GM21825 (cell line): ENCODE measurements at regions not wholly inside any gene's neighbourhood (a gene's known extent, or its start where the extent isn't known, plus 50 kb on each side); places are given as distances from the start of the nearest gene placed in this dataset.

Source experiments
- ATAC-seq: cut with Tn5 transposase; IDR thresholded peaks from one replicate; pipeline ENCODE4 v1.9.1; 2021; ENCODE audit warnings: mild to moderate bottlenecking, moderate library complexity; ENCODE audit not compliant: unreplicated experiment

DNA sequence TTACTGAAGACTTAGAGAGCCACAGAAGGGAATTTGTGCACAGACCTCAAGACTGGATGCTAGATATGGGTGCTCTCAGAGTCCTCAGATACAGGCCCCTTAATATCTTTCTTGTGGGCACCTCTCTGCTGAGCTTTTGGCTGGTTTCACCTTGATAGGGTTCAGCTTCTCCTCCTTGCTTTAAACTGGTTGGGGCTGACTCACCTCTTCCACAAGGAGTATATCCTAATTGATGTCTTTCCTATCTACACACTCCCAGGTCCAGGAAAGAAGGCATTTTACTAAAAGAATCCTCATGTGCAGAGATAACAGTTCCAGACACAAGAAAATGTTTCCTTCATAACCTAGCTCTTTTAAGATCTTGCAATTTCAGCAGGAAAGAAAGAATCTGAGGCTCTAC lies 284.4 kb downstream of the NDFIP2 start:
- no peak for ATAC-seq

DNA sequence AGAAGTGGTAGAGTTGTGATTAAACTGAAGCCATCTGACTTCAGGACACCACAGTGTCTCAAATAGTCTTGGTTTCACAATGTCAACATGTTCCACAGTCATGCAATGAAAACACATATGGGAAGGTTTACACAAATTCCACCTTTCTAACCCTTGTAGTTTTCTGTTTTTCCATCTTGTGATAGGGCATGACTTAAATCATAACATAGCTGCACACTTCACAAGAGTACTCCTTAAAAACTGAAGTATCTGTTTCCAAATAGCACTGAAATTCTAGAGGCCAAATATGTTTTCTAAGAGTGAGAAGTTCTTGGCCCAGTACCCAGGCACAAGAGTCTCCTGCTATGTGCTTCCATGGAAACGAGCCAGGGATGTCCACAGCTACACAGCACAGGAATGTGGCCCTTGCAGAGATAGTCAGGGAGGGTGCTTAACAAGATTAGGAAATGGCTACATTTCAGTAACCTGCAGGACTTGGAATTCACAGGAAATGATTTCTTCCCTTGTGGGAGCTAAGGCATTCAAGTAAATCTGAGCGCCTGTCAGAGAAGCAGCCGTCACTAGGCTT lies 269.1 kb downstream of the NDFIP2 start:
- no peak for ATAC-seq

DNA sequence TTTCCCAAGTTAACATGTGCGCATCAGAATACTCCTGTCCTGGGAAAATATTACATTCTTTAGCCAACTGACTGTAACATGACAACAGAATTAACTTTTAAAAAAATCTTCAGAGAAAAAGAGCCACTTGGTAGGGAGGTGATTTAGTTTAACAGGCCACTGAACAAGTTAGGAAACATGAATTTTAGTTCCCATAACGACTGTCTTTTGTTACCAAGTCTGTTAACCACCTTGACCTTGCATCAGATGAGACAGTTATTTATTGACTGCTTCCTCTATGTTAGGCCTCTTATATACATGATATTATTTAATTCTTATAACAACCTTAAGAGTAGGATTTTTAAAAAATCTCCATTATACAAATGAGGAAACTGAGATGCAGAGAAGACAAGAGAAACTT lies 268.6 kb downstream of the NDFIP2 start:
- no peak for ATAC-seq

DNA sequence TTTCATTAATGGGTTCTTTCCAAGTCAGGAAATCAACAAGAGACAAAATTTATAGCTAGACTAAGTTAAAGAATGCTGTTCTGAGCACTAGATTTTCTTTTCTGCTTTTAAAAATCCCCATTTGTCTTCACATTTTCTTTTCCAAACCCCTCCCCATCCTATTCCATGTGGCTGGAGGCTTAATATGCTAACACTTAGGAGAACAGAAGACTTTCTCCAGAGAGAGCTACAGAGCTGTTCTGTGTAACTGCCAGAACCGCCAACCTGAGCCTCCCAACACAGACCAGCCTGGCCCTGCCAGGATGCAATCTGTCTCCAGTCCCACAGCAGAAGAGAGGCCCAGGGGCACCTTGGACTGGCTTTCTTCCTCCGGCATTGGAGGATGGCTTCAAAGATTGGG lies 264.1 kb downstream of the NDFIP2 start:
- no peak for ATAC-seq

DNA sequence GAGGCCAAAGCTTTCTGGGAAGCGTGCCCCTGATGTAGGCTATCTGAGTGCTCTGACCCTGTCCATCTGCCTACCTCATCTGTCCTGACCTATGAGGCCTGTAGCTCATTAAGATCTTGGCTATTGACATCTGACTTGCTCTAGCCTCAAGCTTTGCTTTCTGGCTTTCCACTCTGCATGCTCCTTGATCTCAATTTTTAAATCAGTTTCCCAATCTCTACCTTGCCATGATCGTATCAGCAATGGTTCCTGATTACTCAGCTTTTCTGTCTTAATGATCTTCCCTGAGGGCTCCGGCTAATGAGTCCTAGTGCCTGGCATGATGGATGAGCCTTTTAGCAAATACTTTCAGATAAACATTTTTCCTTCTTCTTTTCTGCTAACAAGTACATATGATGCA lies 262.0 kb downstream of the NDFIP2 start:
- ATAC-seq = no peak

DNA sequence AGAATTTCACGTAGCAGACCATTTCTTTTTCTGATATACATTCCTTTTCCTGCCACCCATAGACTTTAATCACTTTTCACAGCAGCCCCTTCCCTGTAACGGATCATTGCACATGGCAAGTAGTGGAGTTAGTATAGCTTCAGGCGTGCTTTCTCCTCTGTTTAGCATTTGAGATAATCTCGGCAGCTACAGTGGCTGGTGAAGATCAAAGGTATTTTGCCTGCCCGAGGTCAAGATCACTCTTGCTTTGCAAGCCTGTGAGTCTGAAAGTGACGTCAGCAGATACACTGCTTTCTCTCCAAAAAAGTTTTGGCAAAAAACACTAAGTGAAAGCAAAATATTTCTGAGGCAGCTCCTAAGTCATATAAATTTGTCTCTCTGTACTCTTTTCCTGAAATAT lies 260.0 kb downstream of the NDFIP2 start:
- no peak for ATAC-seq

DNA sequence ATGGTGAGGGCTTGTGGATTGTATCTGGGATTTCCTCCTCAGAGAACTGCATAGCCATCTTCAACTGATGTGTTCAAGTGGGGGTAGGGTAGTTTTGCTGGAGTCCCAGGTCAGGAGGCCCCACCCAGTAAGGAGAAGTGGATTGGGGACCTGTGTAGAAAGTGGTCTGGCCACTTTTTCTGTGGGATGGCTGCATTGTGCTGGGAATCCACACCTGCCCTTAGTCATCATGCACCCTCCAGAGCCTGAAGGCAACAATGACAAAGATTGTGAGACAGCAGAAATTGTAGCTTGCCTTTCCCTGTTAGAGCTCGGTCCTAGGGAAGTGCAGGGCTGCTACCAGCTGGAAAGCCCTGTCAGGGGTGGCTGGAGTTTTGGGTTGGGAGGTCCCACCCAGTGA lies 255.4 kb downstream of the NDFIP2 start:
- no peak for ATAC-seq

DNA sequence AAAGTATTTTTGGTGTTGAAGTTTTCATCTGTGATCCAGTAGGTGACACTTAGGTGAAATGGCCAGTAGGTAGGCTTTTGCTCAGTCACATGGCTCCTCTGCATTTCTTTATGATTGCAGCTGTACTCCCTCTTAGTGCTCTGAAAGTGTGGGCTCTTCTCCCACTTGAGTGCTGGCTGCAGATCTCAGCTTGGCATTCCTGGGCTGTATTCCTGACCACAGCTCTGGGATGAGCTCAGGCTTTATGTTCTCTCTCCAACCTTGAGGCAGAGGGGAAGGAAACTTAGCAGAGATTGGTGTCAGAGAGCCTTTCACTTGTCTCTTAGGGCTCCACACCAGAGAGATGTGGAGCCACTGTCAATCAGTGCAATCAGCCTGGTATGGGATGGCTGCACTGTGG lies 254.3 kb downstream of the NDFIP2 start:
- no peak for ATAC-seq

DNA sequence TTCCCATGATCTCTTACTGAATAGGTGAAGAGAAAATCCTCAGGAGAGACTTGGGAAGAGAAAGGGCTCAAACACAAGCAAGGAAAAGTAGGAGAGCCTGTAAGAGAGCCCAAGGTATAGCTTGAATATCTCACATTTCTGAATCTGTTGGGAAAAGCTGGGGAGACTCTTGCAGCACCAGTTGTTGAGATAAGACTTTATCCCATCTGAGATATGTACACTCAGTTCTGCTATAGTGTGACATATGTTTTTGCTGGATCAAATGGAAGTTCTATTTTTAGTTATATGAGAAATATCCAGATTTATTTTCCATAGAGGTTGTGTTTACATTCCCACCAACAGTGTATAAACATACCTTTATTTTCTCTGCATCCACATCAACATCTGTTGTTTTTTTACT lies 246.1 kb downstream of the NDFIP2 start:
- no peak for ATAC-seq

DNA sequence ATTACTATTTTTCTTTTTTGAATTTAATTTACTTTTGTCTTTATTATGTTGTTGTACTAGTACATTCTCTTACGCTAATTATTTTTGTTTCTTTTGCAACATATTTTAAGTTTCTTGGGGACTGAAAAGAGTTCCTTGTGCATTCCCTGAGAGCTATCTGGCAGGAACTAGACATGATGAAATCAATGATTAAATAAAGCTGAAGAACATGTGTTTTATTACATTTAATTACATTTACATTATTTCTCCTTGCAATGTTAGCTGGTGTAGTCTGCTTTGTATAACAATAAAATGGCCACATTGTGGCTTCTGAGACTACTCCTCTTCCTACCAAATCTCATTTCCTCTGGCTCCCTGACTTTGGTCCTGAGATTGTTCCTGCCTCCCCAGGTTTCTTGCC lies 244.9 kb downstream of the NDFIP2 start:
- ATAC-seq = no peak

DNA sequence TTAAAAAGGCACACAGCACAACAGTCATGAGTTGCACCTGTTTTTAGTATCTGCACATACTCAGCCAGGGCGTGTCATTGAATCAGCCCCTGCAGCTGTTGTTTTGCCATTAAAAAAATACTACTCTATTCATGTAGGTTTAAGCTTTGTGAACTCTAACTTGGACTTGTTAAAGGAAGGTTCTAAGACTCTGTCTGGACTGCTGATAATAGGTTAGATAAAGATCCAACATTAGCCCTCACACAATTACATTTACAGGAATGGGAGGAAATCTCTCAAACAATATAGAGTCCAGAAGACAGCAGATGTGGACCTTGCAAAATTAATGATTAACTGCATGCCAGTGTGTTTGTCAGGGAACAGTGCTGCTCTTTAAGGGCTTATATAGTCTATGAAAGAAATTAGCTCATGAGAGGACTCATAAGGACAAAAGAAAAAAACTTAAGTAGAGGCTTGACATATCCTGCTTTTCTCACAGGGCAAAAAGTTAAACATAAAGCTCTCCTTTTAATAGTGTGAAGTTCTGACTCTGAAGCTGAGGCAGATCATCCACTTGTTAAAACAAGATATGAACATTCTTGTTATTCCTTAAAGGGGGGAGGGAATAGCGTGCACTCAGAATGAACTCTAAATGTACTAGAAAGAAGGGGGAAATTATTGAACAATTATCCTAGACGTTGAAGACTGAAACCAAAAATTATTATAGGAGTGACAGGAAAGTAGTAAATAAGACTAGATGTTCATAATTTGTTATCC lies 243.6 kb downstream of the NDFIP2 start:
- no peak for ATAC-seq

DNA sequence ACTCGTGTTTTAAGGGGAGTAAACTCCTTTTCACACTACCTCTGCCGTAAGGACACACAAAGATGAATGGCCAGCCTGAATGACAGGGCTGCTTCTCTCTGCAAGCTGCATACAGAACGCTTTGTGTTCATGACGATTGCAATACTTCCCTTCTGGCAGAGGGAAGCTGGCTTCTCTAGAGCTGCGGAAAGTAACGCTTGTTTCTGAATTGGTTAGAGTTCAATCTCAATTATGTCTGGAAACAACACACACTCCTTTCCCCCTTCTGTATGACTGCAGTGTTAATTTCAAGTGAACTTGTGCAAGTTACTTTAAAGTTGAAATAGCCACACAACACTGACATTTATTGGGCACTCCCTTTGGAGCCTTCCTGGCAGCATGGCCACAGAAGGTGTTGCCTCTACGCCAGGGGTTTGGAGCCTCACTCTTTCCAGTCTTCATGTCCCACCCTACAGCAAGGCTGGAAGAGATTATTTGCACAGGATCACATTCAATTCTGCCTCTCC lies 242.6 kb downstream of the NDFIP2 start:
- no peak for ATAC-seq

DNA sequence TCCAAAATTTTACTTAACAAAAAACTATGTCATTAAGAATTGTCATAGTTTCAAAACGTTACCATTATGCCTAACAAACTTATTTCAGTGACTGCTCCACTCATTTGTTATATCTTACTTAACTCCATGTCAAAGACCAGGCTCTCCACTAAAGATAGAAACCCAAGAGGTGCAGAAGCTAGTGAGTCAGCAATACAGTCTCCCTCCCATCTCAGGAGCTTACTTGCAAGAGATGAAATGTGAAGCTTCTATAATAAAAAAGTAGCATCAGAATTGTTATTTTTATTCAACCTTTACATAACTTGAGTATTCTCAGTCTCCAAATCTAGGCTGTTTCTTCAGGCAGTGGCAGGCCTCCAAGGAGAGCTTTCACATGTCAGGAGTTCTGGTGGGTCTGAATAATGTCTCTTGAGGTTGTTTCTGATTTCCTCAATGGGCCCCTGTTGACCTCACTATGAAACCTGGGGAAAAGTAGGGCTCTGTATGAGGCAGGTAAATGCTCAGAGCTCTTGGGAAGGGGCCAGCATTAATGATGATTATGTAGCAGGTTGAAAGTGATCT lies 242.0 kb downstream of the NDFIP2 start:
- ATAC-seq = no peak

DNA sequence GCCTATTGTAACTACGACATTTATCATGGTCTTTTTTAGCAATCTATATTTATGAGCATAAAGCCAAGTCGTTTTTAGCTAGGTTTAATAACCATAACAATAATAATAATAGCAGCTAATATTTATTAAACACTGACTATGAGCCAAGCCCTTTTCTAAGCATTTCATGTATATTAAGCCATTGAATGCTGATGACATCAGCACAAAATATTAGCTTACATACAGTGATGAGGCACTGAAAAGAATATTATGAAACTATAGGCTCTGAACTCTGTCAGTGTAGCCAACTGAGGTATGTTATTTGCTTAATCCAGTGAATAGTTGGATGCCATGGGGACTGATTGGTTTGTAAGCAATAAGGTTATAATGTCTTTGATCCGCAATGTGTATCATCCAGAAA lies 235.2 kb downstream of the NDFIP2 start:
- ATAC-seq = no peak

DNA sequence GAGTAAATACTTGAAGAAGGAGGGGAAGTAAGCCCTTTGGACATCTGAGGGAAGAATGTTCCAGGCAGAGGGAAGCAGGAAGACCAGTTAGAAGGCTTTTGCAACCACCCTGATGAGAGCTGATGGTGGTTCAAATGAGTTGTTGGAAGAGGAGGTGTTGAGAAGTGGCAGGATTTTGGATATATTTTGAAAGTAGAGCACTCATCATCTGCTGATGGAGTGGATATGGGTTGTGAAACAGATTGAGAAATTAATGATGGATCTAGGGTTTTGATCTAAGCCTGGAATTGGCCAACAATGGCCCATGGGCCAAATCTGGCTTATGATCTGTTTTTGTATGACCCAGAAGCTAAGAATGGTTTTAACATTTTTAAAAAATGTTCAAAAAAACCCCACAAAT lies 230.7 kb downstream of the NDFIP2 start:
- ATAC-seq = no peak

DNA sequence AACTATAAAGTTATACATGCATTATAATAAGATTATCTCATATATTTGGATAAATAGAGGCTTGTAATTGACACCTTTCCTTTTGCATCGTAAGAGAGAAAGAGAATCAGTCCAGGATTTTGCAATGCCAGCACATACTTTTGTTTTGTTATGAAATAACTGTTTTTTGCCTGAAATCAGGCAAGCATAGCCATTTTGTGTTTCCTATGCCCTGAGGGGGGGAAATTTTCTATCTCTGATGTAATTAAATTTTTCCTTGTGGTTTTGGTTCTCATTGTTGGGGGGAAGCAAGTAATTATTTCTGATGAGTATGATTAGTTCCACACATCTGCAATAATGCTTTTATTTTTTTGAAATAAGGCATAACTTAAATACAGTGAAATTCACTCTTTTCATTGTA lies 229.4 kb downstream of the NDFIP2 start:
- ATAC-seq = no peak

DNA sequence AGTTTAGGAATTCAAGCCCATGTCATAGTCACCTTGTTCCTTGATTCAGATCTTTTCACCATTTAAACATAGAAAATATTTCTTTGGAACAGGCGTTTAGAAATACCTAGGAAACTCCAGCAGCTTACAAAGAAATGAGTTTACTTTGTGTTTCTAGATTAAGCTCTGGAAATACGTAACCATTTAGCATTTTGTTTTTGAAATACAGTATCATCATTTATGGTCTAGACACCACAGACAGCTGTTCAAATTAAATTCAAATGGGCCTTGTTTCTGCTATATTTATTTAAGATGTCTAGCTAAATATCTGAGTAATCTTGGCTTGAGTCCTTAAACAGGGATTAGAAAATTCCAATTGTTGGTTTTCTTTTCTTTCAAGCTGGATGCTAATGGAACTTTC lies 228.5 kb downstream of the NDFIP2 start:
- no peak for ATAC-seq

DNA sequence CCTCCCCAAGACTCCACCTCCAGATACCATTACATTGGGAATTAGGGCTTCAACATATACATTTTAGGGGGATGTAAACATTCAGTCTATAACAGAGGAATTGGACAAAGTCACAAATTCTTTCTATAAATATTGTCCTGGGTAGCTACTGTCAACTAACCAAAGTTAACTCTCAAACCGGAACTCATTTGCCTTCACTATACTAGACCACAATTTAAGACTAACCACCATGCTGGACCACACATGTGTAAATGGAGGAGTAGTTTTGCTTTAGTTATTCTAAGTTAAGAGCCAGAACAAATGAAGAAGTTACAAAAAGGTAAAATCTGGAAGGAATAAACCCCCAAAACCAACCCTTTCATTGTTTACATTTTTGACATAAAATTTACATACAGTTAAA lies 222.8 kb downstream of the NDFIP2 start:
- ATAC-seq = no peak

DNA sequence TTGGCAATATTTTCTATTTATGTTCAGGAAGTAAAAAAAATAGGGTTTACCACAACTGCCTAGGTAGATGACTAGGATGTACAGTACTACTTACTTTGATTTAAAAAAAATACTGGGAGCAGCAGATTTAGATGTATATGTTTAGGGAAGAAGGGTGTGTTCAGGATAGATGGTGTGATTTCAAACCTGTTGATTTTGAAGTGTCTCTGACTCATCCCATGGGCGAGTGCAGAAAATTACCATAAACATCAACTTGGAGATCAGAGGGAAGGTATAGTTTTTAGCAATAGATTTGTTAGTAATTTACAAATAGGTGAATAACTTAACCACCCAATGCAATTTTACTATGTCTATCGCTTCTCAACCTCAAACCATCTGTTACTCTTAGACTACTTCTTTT lies 214.8 kb downstream of the NDFIP2 start:
- ATAC-seq = no peak

DNA sequence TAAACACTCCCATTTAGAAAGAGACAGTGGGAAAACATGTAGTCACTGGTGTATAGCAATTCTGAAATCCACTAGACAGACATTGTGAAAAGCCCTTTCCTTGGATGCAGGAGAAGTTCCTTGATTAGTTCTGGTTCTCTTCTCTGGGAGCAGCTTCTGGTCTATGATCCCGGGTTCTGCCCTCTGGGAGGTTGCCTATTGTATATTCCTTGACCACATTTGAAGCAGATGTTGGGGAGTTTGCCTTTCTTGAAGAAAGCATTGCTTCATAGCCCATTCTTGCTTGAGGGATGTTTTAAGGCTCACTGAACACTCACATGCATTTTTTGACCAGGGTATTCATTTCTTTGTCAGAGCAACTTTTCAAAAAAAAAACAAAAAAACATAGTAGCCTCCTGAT lies 211.9 kb downstream of the NDFIP2 start:
- no peak for ATAC-seq

DNA sequence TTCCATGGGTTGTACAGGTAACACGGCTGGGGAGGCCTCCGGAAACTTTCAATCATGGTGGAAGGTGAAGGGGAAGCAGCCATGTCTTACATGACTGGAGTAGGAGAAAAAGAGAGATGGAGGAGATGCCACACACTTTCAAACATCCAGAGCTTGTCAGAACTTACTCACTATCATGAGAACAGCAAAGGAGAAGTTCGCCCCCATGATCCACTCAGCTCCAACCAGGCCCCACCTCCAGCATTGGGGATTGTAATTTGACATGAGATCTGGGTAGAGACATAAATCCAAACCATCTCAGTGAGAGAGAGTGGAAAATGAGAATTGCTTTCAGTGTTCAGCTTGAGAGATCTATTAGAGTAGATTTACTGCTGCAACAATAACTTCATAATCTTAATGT lies 210.9 kb downstream of the NDFIP2 start:
- ATAC-seq = no peak

DNA sequence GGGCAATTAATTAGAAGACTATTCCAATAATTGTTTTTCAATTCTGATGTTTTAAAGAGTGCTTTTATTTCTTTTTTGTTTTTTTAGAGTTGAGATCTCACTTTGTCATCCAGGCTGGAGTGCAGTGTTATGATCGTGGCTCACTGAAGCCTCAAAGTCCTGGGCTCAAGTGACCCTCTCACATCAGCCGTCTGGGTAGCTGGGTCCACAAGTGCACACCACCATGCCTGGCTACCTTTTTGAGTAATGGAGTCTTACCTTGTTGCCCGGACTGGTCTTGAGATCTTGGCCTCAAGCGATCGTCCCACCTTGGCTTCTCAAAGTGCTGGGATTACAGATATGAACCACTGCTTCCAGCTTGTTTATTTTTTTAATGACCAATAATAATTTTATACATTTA lies 207.8 kb downstream of the NDFIP2 start:
- ATAC-seq = no peak

DNA sequence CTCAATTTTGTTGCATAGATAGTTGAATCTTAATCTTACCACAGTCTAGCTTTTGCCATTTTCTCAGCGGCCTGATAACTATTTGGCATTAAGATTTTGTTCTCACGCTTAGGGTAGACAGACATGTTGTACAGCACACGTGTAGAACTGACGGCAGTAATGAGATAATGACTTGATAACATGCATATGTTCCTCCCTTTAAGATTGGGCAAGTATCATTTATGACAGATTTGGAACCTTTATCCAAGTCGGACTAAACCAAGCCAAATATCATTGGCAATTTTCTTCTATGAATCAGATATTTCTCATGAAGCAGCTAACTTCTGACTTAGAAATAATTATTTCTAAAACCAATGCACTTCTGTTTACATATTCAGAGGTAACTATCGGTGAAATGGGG lies 205.5 kb downstream of the NDFIP2 start:
- ATAC-seq = no peak
